Panc1 (cell line): ENCODE measurements at regions not wholly inside any gene's neighbourhood (a gene's known extent, or its start where the extent isn't known, plus 50 kb on each side); places are given as distances from the start of the nearest gene placed in this dataset.

Source experiments
- POLR2AphosphoS5 ChIP-seq: IDR thresholded peaks from 2 replicates; pipeline ENCODE4 v1.6.1; 2012; ENCODE audit warnings: mild to moderate bottlenecking, low read depth, low read length, moderate library complexity
- SIN3A ChIP-seq: IDR thresholded peaks from 2 replicates; pipeline ENCODE4 v1.6.1; 2012; ENCODE audit warnings: low read depth, mild to moderate bottlenecking, low read length, moderate library complexity, borderline replicate concordance; ENCODE audit not compliant: insufficient read depth
- TCF7L2 ChIP-seq: IDR thresholded peaks from 2 replicates; pipeline ENCODE4 v1.6.1; 2011; ENCODE audit warnings: mild to moderate bottlenecking, low read depth, low read length, inconsistent platforms
- TF ChIP-seq, protein P1 (sequence below), 2 experiments: IDR thresholded peaks; 2 replicates each; pipeline ENCODE4 v1.6.1; 2011 to 2012; ENCODE audit warnings: low read depth in 2 of 2, control low read depth in 1 of 2, low read length in 1 of 2, mild to moderate bottlenecking in 1 of 2, moderate library complexity in 1 of 2; ENCODE audit not compliant: insufficient read depth in 1 of 2
- TF ChIP-seq, protein P2 (sequence below): fragments of 450-650 bp; IDR thresholded peaks from 2 replicates; pipeline ENCODE4 v1.5.1; 2017; ENCODE audit warnings: mild to moderate bottlenecking

DNA sequence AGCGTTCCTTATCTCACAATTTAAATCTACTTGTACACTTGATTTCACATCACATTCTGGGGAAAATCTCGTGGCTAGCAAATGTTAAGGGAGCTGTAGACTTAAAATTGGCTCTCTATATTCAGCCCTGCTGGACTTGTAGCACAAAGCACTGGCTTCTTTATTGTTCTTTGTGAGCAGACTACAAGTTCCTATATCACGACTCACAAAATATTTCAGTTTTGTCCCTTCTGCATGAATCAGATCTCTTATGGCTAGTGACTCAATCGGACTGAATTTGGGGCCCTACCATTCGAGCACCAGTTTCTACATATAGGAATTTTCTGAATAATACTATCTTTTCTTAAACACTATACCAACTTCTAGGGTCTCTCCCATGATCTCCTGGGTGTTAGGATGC lies 390.1 kb downstream of the ADAM29 start:
- TF ChIP-seq, protein P1, sequence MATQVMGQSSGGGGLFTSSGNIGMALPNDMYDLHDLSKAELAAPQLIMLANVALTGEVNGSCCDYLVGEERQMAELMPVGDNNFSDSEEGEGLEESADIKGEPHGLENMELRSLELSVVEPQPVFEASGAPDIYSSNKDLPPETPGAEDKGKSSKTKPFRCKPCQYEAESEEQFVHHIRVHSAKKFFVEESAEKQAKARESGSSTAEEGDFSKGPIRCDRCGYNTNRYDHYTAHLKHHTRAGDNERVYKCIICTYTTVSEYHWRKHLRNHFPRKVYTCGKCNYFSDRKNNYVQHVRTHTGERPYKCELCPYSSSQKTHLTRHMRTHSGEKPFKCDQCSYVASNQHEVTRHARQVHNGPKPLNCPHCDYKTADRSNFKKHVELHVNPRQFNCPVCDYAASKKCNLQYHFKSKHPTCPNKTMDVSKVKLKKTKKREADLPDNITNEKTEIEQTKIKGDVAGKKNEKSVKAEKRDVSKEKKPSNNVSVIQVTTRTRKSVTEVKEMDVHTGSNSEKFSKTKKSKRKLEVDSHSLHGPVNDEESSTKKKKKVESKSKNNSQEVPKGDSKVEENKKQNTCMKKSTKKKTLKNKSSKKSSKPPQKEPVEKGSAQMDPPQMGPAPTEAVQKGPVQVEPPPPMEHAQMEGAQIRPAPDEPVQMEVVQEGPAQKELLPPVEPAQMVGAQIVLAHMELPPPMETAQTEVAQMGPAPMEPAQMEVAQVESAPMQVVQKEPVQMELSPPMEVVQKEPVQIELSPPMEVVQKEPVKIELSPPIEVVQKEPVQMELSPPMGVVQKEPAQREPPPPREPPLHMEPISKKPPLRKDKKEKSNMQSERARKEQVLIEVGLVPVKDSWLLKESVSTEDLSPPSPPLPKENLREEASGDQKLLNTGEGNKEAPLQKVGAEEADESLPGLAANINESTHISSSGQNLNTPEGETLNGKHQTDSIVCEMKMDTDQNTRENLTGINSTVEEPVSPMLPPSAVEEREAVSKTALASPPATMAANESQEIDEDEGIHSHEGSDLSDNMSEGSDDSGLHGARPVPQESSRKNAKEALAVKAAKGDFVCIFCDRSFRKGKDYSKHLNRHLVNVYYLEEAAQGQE (IDR thresholded peaks at IDR 0.05; ENCODE audit: insufficient read depth in 1 of 2, low read depth in 2 of 2, low read length in 1 of 2): no peak
- TF ChIP-seq, protein P2, sequence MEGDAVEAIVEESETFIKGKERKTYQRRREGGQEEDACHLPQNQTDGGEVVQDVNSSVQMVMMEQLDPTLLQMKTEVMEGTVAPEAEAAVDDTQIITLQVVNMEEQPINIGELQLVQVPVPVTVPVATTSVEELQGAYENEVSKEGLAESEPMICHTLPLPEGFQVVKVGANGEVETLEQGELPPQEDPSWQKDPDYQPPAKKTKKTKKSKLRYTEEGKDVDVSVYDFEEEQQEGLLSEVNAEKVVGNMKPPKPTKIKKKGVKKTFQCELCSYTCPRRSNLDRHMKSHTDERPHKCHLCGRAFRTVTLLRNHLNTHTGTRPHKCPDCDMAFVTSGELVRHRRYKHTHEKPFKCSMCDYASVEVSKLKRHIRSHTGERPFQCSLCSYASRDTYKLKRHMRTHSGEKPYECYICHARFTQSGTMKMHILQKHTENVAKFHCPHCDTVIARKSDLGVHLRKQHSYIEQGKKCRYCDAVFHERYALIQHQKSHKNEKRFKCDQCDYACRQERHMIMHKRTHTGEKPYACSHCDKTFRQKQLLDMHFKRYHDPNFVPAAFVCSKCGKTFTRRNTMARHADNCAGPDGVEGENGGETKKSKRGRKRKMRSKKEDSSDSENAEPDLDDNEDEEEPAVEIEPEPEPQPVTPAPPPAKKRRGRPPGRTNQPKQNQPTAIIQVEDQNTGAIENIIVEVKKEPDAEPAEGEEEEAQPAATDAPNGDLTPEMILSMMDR: no peak
- TF ChIP-seq SIN3A: no peak
- TF ChIP-seq POLR2AphosphoS5: no peak
- no peak for TF ChIP-seq TCF7L2
